Neural progenitor cell (in vitro differentiated cells): ENCODE measurements at regions not wholly inside any gene's neighbourhood (a gene's known extent, or its start where the extent isn't known, plus 50 kb on each side); places are given as distances from the start of the nearest gene placed in this dataset.

Source experiments
- EZH2 ChIP-seq: fragments of 200-600 bp; sonication (generic); IDR thresholded peaks from 2 replicates; pipeline ENCODE4 v1.6.1; 2017; ENCODE audit warnings: antibody characterized with exemption, mild to moderate bottlenecking, moderate library complexity
- TF ChIP-seq, protein P1 (sequence below): fragments of 200-600 bp; sonication (generic); IDR thresholded peaks from 2 replicates; pipeline ENCODE4 v1.5.1; 2017; ENCODE audit warnings: antibody characterized with exemption, mild to moderate bottlenecking

DNA sequence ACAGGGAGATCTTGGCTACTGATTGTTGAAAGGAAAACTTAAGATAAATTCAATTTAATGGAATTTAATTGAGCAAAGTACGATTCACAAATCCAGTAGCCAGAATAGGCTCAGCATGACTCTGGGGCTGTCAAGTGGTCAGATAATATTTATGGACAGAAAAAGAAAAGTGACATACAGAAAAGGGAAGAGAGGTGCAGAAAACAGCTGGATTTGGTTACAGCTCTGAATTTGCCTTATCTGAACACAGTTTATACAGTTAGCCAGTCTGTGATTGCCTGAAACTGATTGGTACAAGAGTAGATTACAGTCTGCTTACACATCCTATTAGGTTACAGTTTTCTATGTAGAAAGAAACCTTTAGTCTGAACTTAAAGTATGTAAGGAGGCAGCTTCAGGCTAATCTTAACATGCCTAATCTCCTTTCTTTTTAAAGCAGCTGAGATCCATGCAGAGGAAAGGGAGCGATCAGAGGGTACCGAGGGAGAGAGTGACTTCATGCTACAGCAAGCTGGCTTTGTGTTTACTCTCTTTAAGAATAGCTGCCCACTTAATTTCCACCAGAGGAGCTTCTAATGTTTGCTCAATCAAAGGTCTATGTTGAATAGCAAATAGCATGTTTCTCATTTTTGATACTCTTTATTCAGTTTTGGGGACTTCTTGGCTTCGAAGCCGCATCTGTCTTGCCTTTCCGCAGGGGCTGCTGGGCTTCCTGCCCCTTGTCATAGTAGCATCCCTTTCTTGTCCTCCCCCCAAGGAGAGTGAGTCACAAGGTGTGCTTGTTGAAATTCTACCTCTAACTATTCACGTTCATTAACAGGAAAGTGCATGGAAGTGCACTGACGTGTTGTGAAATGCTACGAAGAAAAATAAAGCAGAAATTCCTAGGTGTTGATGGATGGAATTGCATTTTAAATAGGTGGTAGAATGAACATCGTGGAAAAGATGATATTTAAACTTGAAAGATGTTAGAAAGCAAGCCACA is 761.2 kb downstream of the TAF11L14 start:
- TF ChIP-seq EZH2 = no peak
- TF ChIP-seq, protein P1, sequence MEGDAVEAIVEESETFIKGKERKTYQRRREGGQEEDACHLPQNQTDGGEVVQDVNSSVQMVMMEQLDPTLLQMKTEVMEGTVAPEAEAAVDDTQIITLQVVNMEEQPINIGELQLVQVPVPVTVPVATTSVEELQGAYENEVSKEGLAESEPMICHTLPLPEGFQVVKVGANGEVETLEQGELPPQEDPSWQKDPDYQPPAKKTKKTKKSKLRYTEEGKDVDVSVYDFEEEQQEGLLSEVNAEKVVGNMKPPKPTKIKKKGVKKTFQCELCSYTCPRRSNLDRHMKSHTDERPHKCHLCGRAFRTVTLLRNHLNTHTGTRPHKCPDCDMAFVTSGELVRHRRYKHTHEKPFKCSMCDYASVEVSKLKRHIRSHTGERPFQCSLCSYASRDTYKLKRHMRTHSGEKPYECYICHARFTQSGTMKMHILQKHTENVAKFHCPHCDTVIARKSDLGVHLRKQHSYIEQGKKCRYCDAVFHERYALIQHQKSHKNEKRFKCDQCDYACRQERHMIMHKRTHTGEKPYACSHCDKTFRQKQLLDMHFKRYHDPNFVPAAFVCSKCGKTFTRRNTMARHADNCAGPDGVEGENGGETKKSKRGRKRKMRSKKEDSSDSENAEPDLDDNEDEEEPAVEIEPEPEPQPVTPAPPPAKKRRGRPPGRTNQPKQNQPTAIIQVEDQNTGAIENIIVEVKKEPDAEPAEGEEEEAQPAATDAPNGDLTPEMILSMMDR = no peak
